GM12878 (cell line): ENCODE measurements at regions not wholly inside any gene's neighbourhood (a gene's known extent, or its start where the extent isn't known, plus 50 kb on each side); places are given as distances from the start of the nearest gene placed in this dataset.

ENCODE experiments used
- ATF7 ChIP-seq: fragments of 450-650 bp; IDR thresholded peaks from 2 replicates; pipeline ENCODE4 v1.6.1; 2016; ENCODE audit warnings: low read depth, mild to moderate bottlenecking
- BCL11A ChIP-seq: IDR thresholded peaks from 2 replicates; pipeline ENCODE4 v1.6.1; 2011; ENCODE audit warnings: low read depth, low read length
- EED ChIP-seq: sonication (generic); IDR thresholded peaks from 2 replicates; pipeline ENCODE4 v1.6.1; 2016; ENCODE audit warnings: antibody characterized with exemption, low read depth
- HDAC2 ChIP-seq: fragments of 200-600 bp; sonication (generic); IDR thresholded peaks from 2 replicates; pipeline ENCODE4 v1.6.1; 2017
- IRF4 ChIP-seq: IDR thresholded peaks from 2 replicates; pipeline ENCODE4 v1.6.1; 2011; ENCODE audit warnings: low read depth, low read length
- KAT2A ChIP-seq: conservative IDR thresholded peaks from 2 replicates; pipeline ENCODE4 v1.6.1; 2011; ENCODE audit warnings: low read depth, low read length; ENCODE audit not compliant: control insufficient read depth
- RUNX3 ChIP-seq: IDR thresholded peaks from 2 replicates; pipeline ENCODE4 v1.6.1; 2012; ENCODE audit warnings: low read length, inconsistent platforms
- SMAD5 ChIP-seq: IDR thresholded peaks from 2 replicates; pipeline ENCODE4 v1.6.1; 2016; ENCODE audit warnings: antibody characterized with exemption, low read depth
- TAF1 ChIP-seq: IDR thresholded peaks from 2 replicates; pipeline ENCODE4 v1.6.1; 2011; ENCODE audit warnings: mild to moderate bottlenecking, low read depth, low read length, borderline replicate concordance
- TF ChIP-seq, protein P1 (sequence below): fragments of 450-650 bp; conservative IDR thresholded peaks from 2 replicates; pipeline ENCODE4 v1.6.1; 2017; ENCODE audit warnings: mild to moderate bottlenecking, moderate library complexity
- TF ChIP-seq, protein P2 (sequence below): IDR thresholded peaks from 2 replicates; pipeline ENCODE4 v1.6.1; 2011; ENCODE audit warnings: borderline replicate concordance, low read depth, mild to moderate bottlenecking, moderate library complexity, mixed read lengths, low read length; ENCODE audit not compliant: insufficient read depth; ENCODE audit errors: extremely low read length
- TF ChIP-seq, protein P3 (sequence below): IDR thresholded peaks from 2 replicates; pipeline ENCODE4 v1.6.1; 2012; ENCODE audit warnings: improper control_type of control experiment, low read depth, low read length; ENCODE audit not compliant: insufficient replicate concordance

GRCh38 chr12:75715323-75715644, 203.9 kb upstream of the KRR1 start (continued):
- TF ChIP-seq, protein P1, sequence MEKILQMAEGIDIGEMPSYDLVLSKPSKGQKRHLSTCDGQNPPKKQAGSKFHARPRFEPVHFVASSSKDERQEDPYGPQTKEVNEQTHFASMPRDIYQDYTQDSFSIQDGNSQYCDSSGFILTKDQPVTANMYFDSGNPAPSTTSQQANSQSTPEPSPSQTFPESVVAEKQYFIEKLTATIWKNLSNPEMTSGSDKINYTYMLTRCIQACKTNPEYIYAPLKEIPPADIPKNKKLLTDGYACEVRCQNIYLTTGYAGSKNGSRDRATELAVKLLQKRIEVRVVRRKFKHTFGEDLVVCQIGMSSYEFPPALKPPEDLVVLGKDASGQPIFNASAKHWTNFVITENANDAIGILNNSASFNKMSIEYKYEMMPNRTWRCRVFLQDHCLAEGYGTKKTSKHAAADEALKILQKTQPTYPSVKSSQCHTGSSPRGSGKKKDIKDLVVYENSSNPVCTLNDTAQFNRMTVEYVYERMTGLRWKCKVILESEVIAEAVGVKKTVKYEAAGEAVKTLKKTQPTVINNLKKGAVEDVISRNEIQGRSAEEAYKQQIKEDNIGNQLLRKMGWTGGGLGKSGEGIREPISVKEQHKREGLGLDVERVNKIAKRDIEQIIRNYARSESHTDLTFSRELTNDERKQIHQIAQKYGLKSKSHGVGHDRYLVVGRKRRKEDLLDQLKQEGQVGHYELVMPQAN: no peak
- TF ChIP-seq HDAC2 (no peak), BCL11A (no peak), ATF7 (no peak), EED (no peak), KAT2A (no peak), SMAD5 (no peak), TAF1 (no peak), IRF4 (no peak), RUNX3 (no peak)
- TF ChIP-seq, protein P2, sequence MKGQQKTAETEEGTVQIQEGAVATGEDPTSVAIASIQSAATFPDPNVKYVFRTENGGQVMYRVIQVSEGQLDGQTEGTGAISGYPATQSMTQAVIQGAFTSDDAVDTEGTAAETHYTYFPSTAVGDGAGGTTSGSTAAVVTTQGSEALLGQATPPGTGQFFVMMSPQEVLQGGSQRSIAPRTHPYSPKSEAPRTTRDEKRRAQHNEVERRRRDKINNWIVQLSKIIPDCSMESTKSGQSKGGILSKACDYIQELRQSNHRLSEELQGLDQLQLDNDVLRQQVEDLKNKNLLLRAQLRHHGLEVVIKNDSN: no peak
- TF ChIP-seq, protein P3, sequence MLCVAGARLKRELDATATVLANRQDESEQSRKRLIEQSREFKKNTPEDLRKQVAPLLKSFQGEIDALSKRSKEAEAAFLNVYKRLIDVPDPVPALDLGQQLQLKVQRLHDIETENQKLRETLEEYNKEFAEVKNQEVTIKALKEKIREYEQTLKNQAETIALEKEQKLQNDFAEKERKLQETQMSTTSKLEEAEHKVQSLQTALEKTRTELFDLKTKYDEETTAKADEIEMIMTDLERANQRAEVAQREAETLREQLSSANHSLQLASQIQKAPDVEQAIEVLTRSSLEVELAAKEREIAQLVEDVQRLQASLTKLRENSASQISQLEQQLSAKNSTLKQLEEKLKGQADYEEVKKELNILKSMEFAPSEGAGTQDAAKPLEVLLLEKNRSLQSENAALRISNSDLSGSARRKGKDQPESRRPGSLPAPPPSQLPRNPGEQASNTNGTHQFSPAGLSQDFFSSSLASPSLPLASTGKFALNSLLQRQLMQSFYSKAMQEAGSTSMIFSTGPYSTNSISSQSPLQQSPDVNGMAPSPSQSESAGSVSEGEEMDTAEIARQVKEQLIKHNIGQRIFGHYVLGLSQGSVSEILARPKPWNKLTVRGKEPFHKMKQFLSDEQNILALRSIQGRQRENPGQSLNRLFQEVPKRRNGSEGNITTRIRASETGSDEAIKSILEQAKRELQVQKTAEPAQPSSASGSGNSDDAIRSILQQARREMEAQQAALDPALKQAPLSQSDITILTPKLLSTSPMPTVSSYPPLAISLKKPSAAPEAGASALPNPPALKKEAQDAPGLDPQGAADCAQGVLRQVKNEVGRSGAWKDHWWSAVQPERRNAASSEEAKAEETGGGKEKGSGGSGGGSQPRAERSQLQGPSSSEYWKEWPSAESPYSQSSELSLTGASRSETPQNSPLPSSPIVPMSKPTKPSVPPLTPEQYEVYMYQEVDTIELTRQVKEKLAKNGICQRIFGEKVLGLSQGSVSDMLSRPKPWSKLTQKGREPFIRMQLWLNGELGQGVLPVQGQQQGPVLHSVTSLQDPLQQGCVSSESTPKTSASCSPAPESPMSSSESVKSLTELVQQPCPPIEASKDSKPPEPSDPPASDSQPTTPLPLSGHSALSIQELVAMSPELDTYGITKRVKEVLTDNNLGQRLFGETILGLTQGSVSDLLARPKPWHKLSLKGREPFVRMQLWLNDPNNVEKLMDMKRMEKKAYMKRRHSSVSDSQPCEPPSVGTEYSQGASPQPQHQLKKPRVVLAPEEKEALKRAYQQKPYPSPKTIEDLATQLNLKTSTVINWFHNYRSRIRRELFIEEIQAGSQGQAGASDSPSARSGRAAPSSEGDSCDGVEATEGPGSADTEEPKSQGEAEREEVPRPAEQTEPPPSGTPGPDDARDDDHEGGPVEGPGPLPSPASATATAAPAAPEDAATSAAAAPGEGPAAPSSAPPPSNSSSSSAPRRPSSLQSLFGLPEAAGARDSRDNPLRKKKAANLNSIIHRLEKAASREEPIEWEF: no peak
